Heart right ventricle (tissue), 16 donors: ENCODE measurements at regions not wholly inside any gene's neighbourhood (a gene's known extent, or its start where the extent isn't known, plus 50 kb on each side); places are given as distances from the start of the nearest gene placed in this dataset.

ENCODE experiments used
- ATAC-seq, 8 donors: fragments of 200-7000 bp; cut with Tn5 transposase; one replicate each; pipeline ENCODE4 v1.9.1; 2020; ENCODE audit warnings: mild to moderate bottlenecking in 8 of 8, moderate library complexity in 8 of 8, moderate number of reproducible peaks in 1 of 8
- DNase-seq, 2 donors: peaks; one replicate each; pipeline ENCODE4 v3.0.0-alpha.2; 2020
- H3K27ac ChIP-seq, 10 donors: fragments of 200-600 bp; sonication (generic) in 2 of 10; one replicate each; pipeline versions ENCODE4 v1.5.0 to v1.8.0; 2020 to 2022; ENCODE audit warnings: mild to moderate bottlenecking in 3 of 10
- H3K27me3 ChIP-seq, 7 donors: fragments of 200-600 bp; one replicate each; pipeline ENCODE4 v1.8.0; 2021 to 2022; ENCODE audit warnings: mild to moderate bottlenecking in 2 of 7
- H3K36me3 ChIP-seq, 9 donors: fragments of 200-600 bp; sonication (generic) in 1 of 9; one replicate each; pipeline versions ENCODE4 v1.5.0 to v1.8.0; 2020 to 2022; ENCODE audit warnings: mild to moderate bottlenecking in 2 of 9
- H3K4me1 ChIP-seq, 9 donors: fragments of 200-600 bp; sonication (generic) in 1 of 9; one replicate each; pipeline versions ENCODE4 v1.5.0 to v1.8.0; 2020 to 2022; ENCODE audit warnings: mild to moderate bottlenecking in 4 of 9
- H3K4me3 ChIP-seq, 10 donors: fragments of 200-600 bp; sonication (generic) in 2 of 10; one replicate each; pipeline versions ENCODE4 v1.5.0 to v1.8.0; 2020 to 2022; ENCODE audit warnings: mild to moderate bottlenecking in 7 of 10, moderate library complexity in 2 of 10
- H3K9me3 ChIP-seq, 11 donors: fragments of 200-600 bp in 10 of 11; sonication (generic) in 2 of 11; one replicate each; pipeline versions ENCODE4 v1.5.0 to v1.8.0; 2013 to 2022; ENCODE audit warnings: mild to moderate bottlenecking in 2 of 11, control low read depth in 1 of 11, moderate library complexity in 1 of 11
- CTCF ChIP-seq, 9 donors: fragments of 200-600 bp; sonication (generic) in 2 of 9; IDR thresholded peaks; one replicate each; pipeline versions ENCODE4 v1.5.0 to v1.8.0; 2021 to 2022; ENCODE audit warnings: antibody characterized with exemption in 9 of 9, mild to moderate bottlenecking in 5 of 9, moderate library complexity in 1 of 9
- WGBS, 2 donors: extraction: QIAGEN DNeasy Blood & Tissue Kit; methylation state at CpG; one replicate each; pipeline ENCODE4 v1.1.7; 2013; ENCODE audit warnings: inconsistent platforms in 1 of 2; 5-methylcytosine and 5-hydroxymethylcytosine counted together
- intact Hi-C, 10 donors: fragments of 100-400 bp; cut with DNase I; formaldehyde crosslinking; loops; one replicate each; pipeline versions ENCODE4 v1.11.1 to v1.14.2; 2022
- donor health status: Arrhythmogenic right ventricular cardiomyopathy.
- donor health status: ischemic (EF 13 %, LVEDD 7.1; RV severe dilation, severe dysfunction).
- donor health status: healthy with polysubstance abuse.
- donor health status: DM: no; HTN: yes; CAD: no.
- donor health status: DM: no; HTN: no; CAD: no.
- donor health status: ischemic (EF 25% LVEDD 6.9; RV normal size, moderate dysfunction).
- donor health status: ischemic (EF 25% LVEDD 5.7; RV mildly dilated, moderate dysfunction).
- donor health status: healthy.
- donor health status: DM: yes; HTN: yes; CAD: no.
- donor health status: Ischemic cardiomyopathy.
- donor health status: ischemic (EF 35%, LVEDD 5.7; RV mildly dilated, moderate dysfunction).
- donor health status: nonischemic (EF 11% LVEDD 7.7; RV severe dilation, severe dysfunction).
- donor health status: DM: yes; HTN: yes; CAD: no.
- donor health status: PGD.
- donor health status: ischemic (EF 29% LVEDD 5.4; RV normal size, mild dysfunction).
- donor health status: nonischemic (EF 23%, LVEDD 6.1; RV moderate dilation, normal function).

GRCh38 chr2:44107086-44107740 lies 61.5 kb upstream of the PPM1B start:
- Histone ChIP-seq H3K36me3 (no peaks in the 10 kb centered on the region), H3K27ac (no peak overlapping the region), H3K9me3 (no peaks in the 10 kb centered on the region), H3K4me3 (no peak overlapping the region), H3K27me3 (no peaks in the 10 kb centered on the region), H3K4me1 (peaks cover 0 to 12% (median 0%) of the 10 kb centered on the region in 9 donors)
- TF ChIP-seq CTCF (IDR thresholded peaks at IDR 0.05), result no peak
- intact Hi-C loops, result no loop called here
- DNase-seq, result no peak
- ATAC-seq, result no peak
- 74 to 75% methylated on average over 5 of the region's 5 CpGs for WGBS, 2 donors

DNA sequence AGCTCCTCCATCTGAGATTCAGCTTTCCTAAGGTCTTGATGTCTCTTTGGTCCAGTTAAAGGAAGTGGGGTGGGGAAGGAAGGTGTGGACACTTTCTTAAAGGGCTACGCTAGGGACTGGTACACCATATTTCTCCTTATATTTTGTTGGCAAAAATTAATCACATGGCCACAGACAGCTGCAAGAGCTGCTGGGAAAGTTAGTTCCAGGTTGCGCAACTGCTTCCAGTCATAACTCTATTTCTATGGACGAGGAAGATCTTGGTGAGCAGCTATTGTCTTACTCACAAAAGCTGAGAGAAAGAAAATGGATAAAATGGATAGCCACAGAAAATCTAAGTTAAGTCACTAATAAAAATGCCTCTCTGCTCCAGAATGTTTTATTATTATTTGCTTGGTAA lies 60.7 kb upstream of the PPM1B start:
- Histone ChIP-seq H3K4me3 (no peak overlapping the region), H3K27me3 (no peaks in the 10 kb centered on the region), H3K4me1 (peaks cover 0 to 9% (median 0%) of the 10 kb centered on the region in 9 donors), H3K36me3 (no peaks in the 10 kb centered on the region), H3K27ac (no peak overlapping the region), H3K9me3 (no peaks in the 10 kb centered on the region)
- no peak for ATAC-seq
- WGBS, 2 donors, result 82 to 83% methylated on average over 3 of the region's 3 CpGs
- no peak for TF ChIP-seq CTCF (IDR thresholded peaks at IDR 0.05)
- intact Hi-C loops, result no loop called here
- no peak for DNase-seq

GRCh38 chr2:44109166-44109565 lies 59.5 kb upstream of the PPM1B start:
- DNase-seq (no peak), ATAC-seq (no peak)
- no peaks in the 10 kb centered on the region for H3K36me3 ChIP-seq
- no peak overlapping the region for H3K4me3 ChIP-seq
- TF ChIP-seq CTCF (IDR thresholded peaks at IDR 0.05), result no peak
- no peaks in the 10 kb centered on the region for H3K4me1 ChIP-seq
- intact Hi-C loops, result no loop called here
- H3K27me3 ChIP-seq, result no peaks in the 10 kb centered on the region
- 83 to 86% methylated on average over 3 of the region's 3 CpGs for WGBS, 2 donors
- no peak overlapping the region for H3K27ac ChIP-seq
- no peaks in the 10 kb centered on the region for H3K9me3 ChIP-seq

GRCh38 chr2:44110444-44110843 lies 58.2 kb upstream of the PPM1B start:
- no peaks in the 10 kb centered on the region for H3K36me3 ChIP-seq
- no peak for ATAC-seq
- no peaks in the 10 kb centered on the region for H3K9me3 ChIP-seq
- intact Hi-C loops, result no loop called here
- WGBS, 2 donors, result 15 to 24% methylated on average over 2 of the region's 2 CpGs
- no peaks in the 10 kb centered on the region for H3K4me1 ChIP-seq
- TF ChIP-seq CTCF (IDR thresholded peaks at IDR 0.05), result no peak
- no peak overlapping the region for H3K4me3 ChIP-seq
- no peak for DNase-seq
- H3K27me3 ChIP-seq, result no peaks in the 10 kb centered on the region
- H3K27ac ChIP-seq, result no peak overlapping the region
